Astrocyte of the cerebellum (primary cell): ENCODE measurements at regions not wholly inside any gene's neighbourhood (a gene's known extent, or its start where the extent isn't known, plus 50 kb on each side); places are given as distances from the start of the nearest gene placed in this dataset.

Source experiments
- DNase-seq: peaks from one replicate; pipeline ENCODE4 v3.0.0-alpha.2; 2011; ENCODE audit warnings: low read depth
- H3K4me3 ChIP-seq: 2 replicates; pipeline ENCODE4 v1.5.1; 2011; ENCODE audit warnings: mild to moderate bottlenecking, low read depth, low read length, moderate library complexity
- in situ Hi-C: cut with HindIII; loops from 2 replicates; pipeline ENCODE4 v1.10.0; 2017; ENCODE audit warnings: low sequenced_read_pairs
- TF ChIP-seq, protein P1 (sequence below): IDR thresholded peaks from 2 replicates; pipeline ENCODE4 v1.5.1; 2012; ENCODE audit warnings: low read length, low read depth, moderate library complexity, mild to moderate bottlenecking; ENCODE audit errors: missing control alignments

DNA sequence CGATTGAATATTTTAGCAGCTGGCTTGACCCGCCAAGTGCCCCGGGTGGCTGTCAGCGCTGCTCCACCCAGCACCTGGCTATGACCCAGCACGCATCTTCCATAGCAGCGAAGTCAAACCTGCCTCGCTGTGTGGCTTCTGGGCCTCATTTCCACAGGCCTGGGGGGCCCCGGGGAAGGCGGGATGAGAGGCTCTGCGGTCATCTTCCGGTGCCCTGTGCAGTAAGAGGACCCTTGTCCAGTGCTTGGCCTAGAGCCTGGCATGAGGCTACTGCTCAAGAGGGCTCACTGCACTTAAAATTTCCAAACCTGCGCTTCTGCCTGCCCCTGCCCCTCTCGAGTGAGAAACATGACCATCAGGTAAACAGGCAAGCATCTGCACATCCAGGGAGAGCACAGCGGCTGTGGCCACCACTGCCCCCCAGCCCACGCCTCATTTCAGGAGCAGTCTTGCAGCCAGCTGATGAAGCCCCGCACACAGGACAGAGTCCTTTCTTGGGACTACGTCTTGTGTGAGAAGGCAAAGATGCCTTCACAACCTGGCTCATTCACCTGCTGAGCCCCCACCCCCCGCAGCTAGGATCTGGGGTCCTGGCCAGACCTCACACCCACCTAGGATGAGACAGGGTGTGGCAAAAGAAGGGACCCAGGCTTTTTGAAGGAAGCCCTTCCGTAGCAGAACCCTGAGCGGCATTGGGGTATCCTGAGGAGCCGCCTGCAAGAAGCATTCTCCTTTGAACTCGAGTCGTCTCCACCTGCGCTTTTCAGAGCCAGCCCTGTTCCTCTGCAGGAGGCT lies 69.5 kb upstream of the UNC5A start:
- TF ChIP-seq, protein P1, sequence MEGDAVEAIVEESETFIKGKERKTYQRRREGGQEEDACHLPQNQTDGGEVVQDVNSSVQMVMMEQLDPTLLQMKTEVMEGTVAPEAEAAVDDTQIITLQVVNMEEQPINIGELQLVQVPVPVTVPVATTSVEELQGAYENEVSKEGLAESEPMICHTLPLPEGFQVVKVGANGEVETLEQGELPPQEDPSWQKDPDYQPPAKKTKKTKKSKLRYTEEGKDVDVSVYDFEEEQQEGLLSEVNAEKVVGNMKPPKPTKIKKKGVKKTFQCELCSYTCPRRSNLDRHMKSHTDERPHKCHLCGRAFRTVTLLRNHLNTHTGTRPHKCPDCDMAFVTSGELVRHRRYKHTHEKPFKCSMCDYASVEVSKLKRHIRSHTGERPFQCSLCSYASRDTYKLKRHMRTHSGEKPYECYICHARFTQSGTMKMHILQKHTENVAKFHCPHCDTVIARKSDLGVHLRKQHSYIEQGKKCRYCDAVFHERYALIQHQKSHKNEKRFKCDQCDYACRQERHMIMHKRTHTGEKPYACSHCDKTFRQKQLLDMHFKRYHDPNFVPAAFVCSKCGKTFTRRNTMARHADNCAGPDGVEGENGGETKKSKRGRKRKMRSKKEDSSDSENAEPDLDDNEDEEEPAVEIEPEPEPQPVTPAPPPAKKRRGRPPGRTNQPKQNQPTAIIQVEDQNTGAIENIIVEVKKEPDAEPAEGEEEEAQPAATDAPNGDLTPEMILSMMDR, result no peak
- DNase-seq, result no peak
- H3K4me3 ChIP-seq, result no peak overlapping the region
- in situ Hi-C loops, result no loop called here

DNA sequence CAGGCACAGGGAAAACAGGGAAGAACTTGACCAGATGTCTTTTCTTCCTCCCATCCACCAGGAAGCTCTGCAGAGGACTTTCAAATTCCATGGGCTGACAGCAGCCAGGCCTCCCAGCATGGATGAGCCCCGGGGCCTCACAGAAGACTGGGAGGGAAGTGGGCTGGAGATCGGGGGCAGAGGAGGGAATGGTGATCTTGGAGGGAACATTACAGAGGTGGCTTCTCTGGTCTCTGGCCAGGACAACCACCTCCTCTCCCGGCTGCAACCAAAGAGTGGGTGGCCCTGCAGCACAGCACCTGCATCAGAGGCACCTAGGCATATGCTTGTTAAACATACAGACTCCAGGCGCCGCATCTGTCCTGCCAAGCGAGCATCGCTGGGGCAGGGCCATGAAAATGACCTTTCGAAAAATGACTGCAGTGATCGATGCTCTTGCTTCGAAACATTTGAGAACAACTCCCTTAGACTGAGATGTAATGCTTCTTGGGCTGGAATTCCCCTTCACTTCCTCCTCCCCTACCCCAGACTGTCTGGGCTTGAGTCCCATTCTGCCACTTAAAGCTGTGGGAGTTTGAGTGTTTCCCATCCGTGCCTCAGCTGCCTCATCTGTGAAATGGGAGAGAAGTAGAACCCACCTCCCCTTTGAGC lies 68.7 kb upstream of the UNC5A start:
- in situ Hi-C loops, result no loop called here
- H3K4me3 ChIP-seq, result no peak overlapping the region
- no peak for DNase-seq
- TF ChIP-seq, protein P1, result no peak

DNA sequence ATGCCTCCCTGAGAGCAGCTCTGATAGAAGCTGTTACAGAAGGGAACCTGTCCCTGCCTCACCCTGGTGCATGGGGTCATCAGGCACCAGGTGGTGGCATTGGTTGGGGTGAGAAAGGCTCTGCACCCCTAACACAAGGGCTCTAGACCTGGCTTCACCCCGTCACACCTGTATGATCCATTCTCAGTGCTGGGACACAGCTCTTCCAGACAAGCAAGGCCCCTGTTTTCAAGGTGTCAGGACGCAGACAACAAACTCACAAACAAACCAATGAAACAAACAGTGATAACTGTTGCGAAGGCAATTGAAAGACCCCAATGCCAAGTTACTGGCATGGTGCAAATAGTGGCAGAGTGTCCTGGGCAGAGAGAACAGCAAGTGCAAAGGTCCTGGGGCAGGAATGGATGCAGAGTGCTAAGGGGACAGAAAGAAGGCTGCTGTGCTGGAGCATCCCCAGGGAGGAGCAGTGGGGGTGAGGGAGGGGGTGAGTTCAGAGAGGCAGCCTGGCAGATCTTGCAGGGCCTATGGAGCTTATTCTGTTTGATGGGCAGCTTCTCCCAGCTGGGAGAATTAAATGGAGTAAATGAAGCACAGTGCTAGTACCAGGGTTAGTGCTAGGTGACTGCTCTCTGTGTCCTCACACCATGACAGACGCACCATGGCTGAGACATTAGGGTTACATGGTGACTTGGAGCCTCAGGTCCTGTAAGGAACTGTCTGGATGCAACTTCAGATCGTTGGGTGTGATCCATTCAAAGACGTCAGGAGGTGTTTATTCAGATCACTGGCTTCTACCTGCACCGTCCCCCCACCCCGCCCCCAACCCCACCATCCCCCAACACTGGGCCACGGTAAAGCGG lies 67.9 kb upstream of the UNC5A start:
- TF ChIP-seq, protein P1, result no peak
- in situ Hi-C loops, result no loop called here
- no peak overlapping the region for H3K4me3 ChIP-seq
- DNase-seq, result no peak

GRCh38 chr5:176743136-176743861 lies 67.1 kb upstream of the UNC5A start:
- H3K4me3 ChIP-seq, result no peak overlapping the region
- in situ Hi-C loops, result no loop called here
- TF ChIP-seq, protein P1, result no peak
- no peak for DNase-seq

DNA sequence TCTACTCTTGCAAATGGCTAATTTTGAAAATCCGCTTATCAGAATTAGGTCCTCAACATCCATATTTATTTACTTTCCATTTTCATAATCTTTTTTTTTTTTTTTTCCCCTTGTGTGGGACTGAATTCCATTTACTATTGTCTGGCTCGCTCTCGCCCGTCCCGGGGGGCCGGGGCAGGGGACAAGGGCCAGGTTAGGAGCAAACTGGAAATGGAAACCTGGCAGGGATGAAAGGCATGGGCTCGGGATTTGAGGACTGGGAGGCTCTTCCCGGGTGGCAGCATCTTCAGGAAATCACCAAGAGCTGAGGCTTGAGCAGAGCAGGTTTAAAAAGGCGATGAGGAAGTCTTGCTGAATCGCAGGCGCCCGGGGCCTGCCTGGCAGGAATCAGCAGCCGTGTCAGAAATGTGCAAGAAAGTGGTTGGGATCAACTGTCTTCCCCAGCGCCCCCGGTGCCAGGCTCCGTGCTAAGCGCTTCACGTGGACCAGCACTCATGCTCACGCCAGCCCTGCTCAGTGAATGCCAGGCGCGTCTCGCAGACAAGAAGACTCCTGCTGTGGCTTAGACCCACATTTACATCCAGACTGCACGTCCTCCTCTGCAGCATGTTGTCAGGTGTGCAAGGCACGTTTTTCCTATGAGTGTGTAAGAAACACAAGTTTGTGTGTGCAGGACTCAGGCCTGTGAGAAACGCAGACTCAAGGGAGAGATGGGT lies 66.3 kb upstream of the UNC5A start:
- in situ Hi-C loops, result no loop called here
- no peak for DNase-seq
- no peak overlapping the region for H3K4me3 ChIP-seq
- TF ChIP-seq, protein P1, result no peak
